G401 (cell line): ENCODE measurements at regions not wholly inside any gene's neighbourhood (a gene's known extent, or its start where the extent isn't known, plus 50 kb on each side); places are given as distances from the start of the nearest gene placed in this dataset.
"Not testable (repeated sequence)": the region's sequence is repeated elsewhere in the genome, so short reads cannot be mapped to it uniquely, and the experiment has no call there.

ENCODE experiments used
- DNase-seq: peaks from one replicate; pipeline ENCODE4 v3.0.0-alpha.2; 2015; ENCODE audit warnings: low spot score
- in situ Hi-C: cut with HindIII; loops from 2 replicates; pipeline ENCODE4 v1.10.0; 2016; ENCODE audit warnings: low sequenced_read_pairs, mixed read lengths

DNA sequence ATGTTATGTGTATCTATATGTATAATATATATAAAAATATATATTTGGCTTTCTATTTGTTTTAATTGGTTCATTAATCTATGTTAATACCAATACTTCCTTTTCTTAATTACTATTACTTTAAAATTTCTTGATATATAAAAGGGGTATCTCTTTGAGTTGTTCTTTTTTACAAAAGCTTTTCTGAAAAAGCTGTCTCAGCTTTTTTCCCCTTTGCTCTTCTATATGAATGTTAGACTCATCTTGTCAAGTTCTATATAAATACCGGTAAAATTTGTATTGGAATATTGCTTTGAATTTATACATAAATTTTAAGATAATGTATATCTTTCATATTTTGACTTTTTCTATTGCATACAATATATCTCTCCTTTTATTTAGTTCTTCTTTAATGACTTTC, 139.8 kb upstream of the FOXG1 start:
- no peak for DNase-seq
- in situ Hi-C loops: no loop called here

DNA sequence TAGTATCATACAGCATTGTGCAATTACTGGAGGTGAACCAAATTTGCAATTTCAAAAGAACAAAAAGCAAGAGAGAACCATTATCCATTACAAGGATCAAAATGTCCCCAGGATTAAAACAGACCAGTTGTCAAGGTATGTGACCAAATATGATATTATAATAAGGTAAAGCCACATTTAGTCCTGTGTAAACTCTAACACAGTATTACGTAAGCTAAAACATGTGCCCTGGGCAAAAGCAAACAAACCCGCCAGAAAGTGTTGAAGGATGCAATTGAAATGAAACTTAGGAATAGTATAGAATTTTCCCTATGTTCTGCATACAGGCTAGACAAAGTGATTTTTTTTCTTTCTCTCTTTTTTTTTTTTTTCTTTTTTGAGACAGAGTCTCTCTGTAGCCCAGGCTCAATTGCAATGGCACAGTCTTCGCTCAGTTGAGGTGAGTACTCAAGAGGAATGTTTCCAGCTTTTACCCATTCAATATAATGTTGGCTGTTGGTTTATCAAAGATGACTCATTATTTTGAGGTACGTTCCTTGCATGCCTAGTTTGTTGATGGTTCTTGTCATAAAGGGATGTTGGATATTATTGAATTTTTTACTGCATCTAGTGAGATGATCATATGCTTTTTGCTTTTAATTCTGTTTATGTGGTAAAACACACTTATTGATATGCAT, 137.1 kb upstream of the FOXG1 start:
- in situ Hi-C loops: no loop called here

DNA sequence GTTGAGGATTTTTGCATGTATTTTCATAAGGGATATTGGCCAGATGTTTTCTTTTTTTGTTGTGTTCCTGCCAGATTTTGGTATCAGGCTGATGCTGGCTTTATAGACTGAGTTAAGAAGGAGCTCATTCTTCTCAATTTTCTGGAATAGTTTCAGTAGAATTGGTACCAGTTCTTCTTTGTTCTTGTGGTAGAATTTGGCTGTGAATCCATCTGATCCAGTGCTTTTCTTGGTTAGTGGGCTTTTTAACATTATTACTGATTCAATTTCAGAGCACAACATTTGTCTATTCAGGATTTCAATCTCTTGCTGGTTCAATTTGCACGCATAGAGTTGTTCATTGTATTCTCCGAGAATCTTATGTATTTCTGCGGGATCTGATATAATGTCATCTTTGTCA, 136.5 kb upstream of the FOXG1 start:
- in situ Hi-C loops: no loop called here
- DNase-seq: no peak

More for the DNA sequence above, 137.1 kb upstream of the FOXG1 start:
- DNase-seq: no peak

DNA sequence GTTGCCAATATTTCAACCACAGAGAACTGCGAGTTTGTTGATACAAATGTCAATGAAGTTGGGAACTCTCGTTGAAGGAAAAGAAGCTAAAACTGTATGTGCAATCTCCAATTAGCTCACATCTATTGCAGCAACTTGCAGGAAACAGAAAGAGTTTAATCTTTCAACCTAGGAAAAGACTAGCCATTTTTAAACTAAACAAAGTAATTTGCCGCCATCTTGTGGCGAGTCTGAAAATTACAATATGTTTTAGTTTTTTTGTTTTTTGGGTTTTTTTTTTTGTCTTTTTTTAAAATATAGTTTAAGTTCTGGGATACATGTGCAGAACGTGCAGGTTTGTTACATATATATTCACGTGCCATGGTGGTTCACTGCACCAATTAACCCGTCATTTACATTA, 131.2 kb upstream of the FOXG1 start:
- in situ Hi-C loops: no loop called here
- peak; percentile 6 for DNase-seq

DNA sequence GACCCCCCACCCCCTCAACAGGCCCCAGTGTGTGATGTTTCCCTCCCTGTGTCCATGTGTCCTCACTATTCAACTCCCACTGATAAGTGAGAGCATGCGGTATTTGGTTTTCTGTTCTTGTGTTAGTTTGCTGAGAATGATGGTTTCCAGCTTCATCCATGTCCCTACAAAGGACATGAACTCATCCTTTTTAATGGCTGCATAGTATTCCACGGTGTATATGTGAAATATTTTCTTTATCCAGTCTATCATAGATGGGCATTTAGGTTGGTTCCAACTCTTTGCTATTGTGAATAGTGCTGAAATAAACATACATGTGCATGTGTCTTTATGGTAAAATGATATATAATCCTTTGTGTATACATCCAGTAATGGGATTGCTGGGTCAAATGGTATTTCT, 130.8 kb upstream of the FOXG1 start:
- DNase-seq, in situ Hi-C loops: not testable (repeated sequence)

DNA sequence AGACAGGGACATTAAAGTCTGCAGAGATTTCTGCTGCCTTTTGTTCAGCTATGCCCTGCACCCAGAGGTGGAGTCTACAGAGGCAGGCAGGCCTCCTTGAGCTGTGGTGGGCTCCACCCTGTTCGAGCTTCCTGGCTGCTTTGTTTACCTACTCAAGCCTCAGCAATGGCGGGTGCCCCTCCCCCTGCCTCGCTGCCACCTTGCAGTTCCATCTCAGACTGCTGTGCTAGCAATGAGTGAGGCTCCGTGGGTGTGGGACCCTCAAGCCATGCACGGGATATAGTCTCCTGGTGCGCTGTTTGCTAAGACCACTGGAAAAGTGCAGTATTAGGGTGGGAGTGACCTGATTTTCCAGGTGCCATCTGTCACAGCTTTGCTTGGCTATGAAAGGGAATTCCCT, 125.4 kb upstream of the FOXG1 start:
- DNase-seq, in situ Hi-C loops: not testable (repeated sequence)

DNA sequence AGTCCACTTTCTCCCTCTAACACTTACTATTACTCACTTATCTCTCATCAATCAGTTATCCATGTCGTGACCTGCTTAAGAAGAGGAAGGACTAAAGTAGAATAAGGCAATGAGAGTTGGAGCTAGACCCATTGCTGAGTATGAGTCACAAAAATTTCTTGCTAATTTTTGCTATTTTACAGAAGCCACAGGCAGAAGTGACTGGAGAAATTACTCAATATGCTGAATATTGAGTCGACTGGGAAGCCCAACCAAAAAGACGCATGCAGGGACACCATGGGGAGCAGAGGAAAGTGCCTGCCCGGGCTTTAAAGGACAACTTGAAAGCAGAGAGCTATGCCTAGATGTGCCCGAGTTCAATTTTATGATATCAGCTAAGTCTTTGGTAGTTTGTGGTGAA, 115.4 kb upstream of the FOXG1 start:
- in situ Hi-C loops: no loop called here
- no peak for DNase-seq

DNA sequence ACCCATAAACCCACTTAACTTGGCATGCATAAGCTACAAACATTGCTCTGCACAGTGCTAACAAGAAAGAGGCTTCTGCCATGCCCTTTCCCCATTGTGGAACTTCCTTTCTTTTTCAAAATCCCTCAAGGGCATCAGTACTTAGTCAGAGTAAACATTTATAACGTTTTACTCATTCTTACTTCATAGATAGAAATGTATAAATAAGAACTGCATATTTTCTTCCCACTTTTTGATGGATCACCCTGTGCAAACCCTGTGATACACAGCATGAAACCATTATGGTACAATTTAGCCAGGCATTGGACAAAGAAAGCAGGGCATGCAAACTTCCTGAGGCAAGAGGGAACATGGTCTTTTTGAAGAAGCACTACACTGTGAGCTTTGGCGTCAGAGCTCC, 113.8 kb upstream of the FOXG1 start:
- in situ Hi-C loops: no loop called here
- DNase-seq: no peak

DNA sequence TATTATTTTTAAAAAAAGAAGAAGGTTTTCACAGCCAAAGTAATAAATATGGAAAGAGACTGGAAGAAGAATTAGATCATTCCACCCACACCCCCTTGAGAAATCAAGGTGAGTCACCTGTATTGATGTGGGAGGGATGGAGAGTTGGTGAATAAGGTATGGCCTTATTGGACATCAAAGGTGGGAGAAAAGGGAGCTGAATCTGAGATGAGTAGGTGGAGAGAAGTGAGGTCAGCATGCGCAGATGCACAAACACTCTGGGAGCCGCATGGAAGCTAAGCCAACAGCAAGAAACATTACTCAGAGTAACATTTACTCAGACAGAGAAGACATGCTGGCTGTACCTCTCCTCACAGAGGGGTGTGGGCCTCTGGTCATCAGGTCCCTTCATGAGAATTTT, 113.1 kb upstream of the FOXG1 start:
- DNase-seq: no peak

DNA sequence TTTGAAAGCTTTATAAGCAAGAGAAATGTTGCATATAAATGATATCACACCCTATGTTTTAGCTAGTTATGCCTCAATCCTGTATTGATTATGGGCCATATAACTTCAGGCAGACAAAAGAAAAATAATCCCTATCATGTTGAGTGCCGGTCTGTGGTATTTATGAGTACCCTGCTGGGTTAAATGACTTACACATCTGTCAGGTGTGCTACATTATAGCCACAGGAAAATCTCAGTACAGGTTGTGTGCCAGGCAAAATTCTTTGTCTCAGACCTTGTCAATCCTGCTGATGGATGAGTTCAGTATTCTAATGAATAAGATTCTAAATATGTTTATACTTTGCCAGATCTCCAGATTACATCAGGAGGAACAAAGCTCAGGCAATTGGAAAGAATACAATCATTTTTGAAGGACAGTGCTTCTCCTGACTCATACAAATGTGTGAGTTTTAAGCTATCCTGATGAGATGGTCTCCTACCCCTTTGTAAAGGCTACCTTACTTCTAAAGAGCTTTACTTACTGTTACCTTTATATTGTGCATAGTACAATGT, 109.8 kb upstream of the FOXG1 start:
- in situ Hi-C loops: no loop called here
- DNase-seq: no peak

More for the DNA sequence above, 113.1 kb upstream of the FOXG1 start:
- in situ Hi-C loops: no loop called here

DNA sequence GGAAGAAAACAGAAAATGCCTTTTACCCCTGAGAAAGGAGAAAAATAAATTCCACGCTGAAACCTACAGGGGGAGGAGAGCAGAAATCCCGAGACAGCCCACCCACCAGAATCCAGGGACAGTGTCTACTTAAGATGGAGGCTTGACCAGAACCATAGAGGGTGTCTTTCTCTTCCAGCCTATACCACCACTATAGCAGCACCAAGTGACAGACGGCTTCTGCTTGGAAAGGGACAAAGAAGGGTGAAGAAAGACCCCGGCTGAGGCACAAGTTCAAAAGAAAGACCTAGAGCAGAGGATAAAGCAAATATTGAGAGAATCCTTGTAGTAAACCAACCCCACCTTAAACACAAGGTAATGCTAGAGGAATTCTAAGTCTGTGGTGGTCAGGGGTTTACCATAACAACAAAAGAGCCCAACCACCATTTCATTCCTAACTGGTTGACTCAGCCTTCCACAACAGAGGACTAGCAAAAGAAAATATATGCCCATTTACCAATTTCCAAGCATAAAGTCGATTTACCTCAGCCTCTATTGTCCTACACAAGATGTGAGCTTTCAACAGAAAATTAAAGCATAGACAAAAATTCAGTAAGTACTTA, 105.3 kb upstream of the FOXG1 start:
- DNase-seq: no peak
- in situ Hi-C loops: no loop called here

DNA sequence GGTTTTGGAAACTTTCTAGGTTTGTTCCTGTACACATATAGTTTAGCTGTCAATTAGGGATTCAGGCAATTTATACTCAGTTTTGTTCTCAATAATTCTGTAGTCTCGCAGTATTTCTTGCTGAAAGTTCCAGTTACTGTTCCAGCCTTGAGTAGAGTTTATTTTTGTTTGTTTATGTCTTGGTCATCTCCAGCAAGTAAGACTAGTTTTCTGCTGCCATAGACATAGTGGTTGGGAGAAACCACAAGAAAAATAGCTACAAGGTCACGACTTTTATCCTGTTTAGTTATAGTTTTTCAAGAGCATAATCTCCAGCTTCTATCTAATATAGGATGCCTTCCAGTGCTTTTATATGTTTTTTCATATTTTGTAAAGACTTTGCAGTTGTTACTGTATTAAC, 99.6 kb upstream of the FOXG1 start:
- no peak for DNase-seq
- in situ Hi-C loops: no loop called here

DNA sequence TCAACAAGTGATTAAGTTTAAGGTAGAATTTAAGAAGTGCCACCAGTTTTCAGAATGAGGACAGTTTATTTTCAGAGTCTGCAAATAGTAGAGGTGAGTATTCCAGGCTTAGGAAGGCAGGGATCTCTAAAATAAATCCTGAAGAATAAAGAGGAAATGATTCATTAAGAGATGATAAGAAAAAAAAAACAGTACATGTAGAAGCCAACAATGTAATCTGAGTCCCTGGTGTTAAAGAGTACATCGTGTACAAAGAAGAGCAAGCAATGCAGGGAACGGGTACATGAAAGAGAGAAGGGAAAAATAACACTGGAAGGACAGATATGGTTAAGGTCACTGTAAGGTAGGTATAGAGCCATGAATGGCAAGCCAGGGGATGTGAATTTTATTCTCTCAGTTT, 95.2 kb upstream of the FOXG1 start:
- in situ Hi-C loops: no loop called here
- DNase-seq: no peak

DNA sequence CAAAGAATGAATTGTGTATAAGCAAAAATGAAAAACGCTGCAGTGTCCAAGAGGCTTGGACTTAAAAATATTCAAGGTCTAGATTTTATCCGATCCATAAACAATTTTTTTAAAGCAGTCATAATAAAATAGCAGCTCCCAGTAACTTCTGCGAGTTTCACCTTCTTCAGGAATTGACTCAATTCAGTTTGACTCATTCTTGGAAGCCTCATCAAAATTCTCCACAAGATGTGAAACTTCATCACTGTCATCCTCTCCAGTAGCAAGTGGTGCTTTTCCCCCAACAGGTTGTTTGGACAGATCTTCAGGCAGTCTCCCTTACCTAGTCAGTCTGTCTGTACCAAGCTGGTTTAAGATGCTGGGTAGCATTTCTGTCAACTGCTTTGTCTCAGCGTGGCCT, 93.5 kb upstream of the FOXG1 start:
- in situ Hi-C loops: no loop called here

DNA sequence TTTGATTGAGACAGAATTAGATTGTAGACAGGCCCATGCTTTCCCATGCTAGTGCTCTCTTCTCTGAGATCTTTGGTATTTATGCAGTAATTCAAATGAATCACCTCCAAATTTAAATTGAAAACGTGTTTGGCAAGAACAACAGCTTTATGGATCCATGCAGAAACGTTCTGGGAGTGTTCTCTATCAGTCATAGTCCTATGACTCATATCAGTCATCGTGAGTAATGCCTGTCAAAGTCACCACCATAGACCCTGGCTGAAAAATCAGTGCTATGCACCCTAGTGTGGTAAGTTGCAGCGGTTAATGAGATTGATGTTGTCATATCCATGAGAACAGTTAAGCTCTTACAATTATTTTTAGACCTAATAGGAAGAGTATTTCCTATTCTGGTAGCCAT, 90.1 kb upstream of the FOXG1 start:
- DNase-seq: no peak
- in situ Hi-C loops: no loop called here

More for the DNA sequence above, 93.5 kb upstream of the FOXG1 start:
- DNase-seq: no peak

DNA sequence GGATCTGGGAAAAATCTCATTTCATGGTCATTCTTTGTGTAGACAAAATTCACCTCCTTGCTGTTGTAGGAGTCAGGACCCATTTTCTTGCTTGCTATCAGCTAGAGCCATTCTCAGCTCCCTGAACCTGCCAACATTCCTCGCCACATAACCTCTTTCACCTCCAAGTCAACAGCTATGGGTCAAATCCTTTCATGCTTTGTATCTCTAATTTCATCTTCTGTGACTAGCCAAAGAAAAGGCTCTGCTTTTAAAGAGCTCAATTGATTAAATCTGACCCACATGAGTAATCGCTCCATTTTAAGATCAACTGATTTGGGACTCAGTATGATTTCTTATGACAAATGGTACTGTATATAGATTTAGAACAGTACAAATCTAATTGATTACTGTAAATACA, 89.2 kb upstream of the FOXG1 start:
- in situ Hi-C loops: no loop called here
- DNase-seq: no peak

DNA sequence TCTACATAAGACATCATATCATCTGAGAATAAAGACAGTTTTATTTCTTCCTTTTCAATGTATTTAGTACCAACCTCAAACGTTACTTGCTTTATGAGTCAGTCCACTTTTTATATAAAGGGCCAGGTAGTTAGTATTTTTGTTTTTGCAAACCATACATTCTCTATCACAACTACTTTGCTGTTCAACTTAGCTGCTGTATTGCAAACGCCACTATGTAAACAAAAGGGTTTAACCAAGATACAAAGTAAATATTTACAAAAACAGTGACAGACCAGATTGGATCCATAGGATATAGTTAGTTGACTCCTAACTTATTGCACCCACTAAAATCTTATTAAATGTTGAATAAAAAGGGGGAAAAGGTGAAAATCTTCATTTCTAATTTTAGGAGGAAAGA, 87.7 kb upstream of the FOXG1 start:
- in situ Hi-C loops: no loop called here
- no peak for DNase-seq

DNA sequence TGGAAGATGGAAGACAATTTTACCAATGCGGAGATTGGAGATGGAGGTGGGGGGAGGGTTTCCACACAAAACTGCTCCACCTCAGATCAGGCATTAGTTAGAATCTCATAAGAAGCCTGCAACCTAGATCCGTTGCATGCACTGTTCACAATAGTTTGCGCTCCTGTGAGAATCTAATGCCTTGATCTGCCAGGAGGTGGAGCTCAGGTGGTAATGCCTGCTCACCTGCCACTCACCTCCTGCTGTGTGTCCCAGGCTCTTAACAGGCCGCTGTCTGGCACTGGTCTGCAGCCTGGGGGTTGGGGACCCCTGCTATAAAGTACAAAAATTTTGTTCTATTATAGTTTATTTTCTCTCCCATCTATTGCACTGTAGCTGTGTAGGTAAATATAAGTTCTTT, 84.9 kb upstream of the FOXG1 start:
- DNase-seq: no peak

DNA sequence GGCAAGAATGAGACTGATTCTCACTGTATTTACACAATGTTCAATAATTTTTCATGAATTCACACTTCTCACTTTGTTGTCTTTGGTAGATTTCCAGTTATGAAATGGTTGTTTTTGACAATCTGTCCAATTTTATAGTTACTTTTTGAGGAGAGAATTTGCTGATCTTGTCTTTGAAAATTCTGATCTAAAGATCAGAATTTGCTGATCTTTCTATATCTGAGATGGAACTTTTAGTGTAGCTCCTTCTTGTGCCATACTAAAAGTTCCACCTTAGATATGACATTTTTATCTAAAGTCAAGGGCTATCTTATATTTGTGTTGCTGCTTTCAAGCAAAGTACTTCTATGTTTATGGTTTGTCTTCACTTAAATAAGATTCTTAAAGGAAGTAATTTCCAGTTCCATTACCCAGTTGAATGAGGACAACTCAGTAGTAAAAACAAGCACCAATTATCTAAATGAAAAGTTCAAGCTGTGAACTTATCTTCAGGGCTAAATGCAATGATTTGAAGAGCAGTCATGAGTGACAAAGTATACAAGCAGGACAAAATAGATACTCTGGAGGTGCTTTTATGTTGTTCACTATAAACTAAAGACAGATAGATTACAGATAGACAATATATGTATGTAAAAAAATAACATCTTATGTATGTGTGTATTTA, 76.4 kb upstream of the FOXG1 start:
- DNase-seq: no peak
- in situ Hi-C loops: no loop called here

More for the DNA sequence above, 84.9 kb upstream of the FOXG1 start:
- in situ Hi-C loops: no loop called here

DNA sequence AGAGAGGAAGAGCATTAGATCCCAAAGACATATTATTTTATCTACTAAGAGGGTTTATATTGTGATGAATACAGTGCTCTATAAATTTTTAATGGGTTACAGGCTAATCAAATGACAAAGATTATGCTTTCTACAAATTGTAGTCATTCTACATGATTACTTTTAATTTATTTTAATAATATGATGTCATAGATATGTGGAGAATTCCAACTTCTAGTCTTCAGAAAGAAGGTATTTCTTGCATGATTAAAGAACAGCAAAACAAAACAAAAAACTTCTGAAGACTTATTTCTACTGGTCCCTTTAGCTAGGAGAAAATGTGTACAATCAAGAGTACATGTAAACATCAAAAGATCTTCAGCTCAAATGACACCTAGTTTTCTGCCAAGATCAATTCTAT, 71.5 kb upstream of the FOXG1 start:
- in situ Hi-C loops: no loop called here
- DNase-seq: no peak
